BJ (cell line): ENCODE measurements at regions not wholly inside any gene's neighbourhood (a gene's known extent, or its start where the extent isn't known, plus 50 kb on each side); places are given as distances from the start of the nearest gene placed in this dataset.

Experiments used
- CTCF ChIA-PET: fragments of 350-600 bp; formaldehyde crosslinking; extraction: SDS; loops from one replicate; lab custom pipeline; 2021; ENCODE audit warnings: antibody characterized with exemption, inconsistent platforms; lab: Yijun Ruan, JAX
- POLR2A ChIA-PET: fragments of 300-600 bp; sonication (Branson Sonifier 250); formaldehyde crosslinking; extraction: SDS; loops from one replicate; lab custom pipeline; 2021; ENCODE audit warnings: antibody characterized with exemption; lab: Charles Lee
- DNase-seq: peaks from one replicate; pipeline ENCODE4 v3.0.0-alpha.2; 2011; ENCODE audit warnings: low read depth
- H3K27me3 ChIP-seq: 2 replicates; pipeline ENCODE4 v1.6.0; 2011; ENCODE audit warnings: low read length; ENCODE audit not compliant: control insufficient read depth, insufficient read depth
- H3K36me3 ChIP-seq: 2 replicates; pipeline ENCODE4 v1.5.1; 2011; ENCODE audit warnings: low read length; ENCODE audit not compliant: control insufficient read depth, insufficient read depth
- H3K4me3 ChIP-seq: 2 replicates; pipeline ENCODE4 v1.5.1; 2011; ENCODE audit warnings: low read depth, mild to moderate bottlenecking, control low read depth, low read length
- TF ChIP-seq, protein P1 (sequence below): IDR thresholded peaks from 2 replicates; pipeline ENCODE4 v1.5.1; 2011; ENCODE audit warnings: low read depth, mild to moderate bottlenecking, control low read depth, inconsistent platforms, low read length, moderate library complexity; ENCODE audit not compliant: insufficient read depth

DNA sequence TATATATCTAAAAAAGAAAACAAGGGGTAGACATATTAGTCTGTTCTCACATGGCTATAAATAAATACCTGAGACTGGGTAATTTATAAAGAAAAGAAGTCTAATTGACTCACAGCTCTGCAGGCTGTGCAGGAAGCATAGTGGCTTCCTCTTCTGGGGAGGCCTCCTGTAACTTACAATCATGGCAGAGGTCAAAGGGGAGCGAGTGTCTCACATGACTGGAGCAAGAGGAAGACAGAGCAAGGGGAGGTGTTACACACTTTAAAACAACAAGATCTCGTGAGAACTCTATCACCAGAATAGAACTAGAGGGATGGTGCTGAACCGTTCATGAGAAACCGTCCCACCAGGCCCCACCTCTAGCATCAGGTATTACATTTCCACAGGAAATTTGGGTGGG, 616.8 kb downstream of the TLE4 start:
- POLR2A ChIA-PET = no interaction called here
- TF ChIP-seq, protein P1, sequence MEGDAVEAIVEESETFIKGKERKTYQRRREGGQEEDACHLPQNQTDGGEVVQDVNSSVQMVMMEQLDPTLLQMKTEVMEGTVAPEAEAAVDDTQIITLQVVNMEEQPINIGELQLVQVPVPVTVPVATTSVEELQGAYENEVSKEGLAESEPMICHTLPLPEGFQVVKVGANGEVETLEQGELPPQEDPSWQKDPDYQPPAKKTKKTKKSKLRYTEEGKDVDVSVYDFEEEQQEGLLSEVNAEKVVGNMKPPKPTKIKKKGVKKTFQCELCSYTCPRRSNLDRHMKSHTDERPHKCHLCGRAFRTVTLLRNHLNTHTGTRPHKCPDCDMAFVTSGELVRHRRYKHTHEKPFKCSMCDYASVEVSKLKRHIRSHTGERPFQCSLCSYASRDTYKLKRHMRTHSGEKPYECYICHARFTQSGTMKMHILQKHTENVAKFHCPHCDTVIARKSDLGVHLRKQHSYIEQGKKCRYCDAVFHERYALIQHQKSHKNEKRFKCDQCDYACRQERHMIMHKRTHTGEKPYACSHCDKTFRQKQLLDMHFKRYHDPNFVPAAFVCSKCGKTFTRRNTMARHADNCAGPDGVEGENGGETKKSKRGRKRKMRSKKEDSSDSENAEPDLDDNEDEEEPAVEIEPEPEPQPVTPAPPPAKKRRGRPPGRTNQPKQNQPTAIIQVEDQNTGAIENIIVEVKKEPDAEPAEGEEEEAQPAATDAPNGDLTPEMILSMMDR = no peak
- DNase-seq = no peak

DNA sequence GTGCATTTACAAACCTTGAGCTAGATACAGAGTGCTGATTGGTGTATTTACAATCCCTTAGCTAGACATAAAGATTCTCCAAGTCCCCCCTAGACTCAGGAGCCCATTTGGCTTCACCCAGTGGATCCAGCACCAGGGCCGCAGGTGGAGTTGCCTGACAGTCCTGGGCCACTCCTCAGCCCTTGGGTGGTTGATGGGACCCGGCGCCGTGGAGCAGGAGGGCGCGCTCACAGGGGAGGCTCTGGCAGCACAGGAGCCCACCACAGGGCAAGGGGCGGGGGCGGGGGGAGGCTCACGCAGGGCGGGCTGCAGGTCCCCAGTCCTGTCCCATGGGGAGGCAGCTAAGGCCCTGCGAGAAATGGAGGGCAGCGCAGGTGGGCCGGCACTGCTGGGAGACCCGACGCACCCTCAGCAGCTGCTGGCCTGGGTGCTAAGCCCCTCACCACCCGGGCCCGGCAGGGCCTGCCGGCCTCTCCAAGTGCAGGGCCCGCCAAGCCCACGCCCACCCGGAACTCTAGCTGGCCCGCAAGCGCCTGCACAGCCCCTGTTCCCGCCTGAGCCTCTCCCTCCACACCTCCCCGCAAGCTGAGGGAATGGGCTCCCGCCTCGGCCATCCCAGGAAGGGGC, 613.5 kb downstream of the TLE4 start:
- no peak for DNase-seq
- no peak overlapping the region for H3K4me3 ChIP-seq
- POLR2A ChIA-PET = no interaction called here
- H3K36me3 ChIP-seq = no peaks in the 10 kb centered on the region
- CTCF ChIA-PET = interaction anchor here (1.4 kb wide), 1 partner anchor 10 kb away, joined by 3 read pairs; no protein-coding TSS in a partner anchor
- H3K27me3 ChIP-seq = no peaks in the 10 kb centered on the region
- TF ChIP-seq, protein P1 = no peak

More for the DNA sequence above, 616.8 kb downstream of the TLE4 start:
- H3K36me3 ChIP-seq = no peaks in the 10 kb centered on the region
- no peak overlapping the region for H3K4me3 ChIP-seq
- no peaks in the 10 kb centered on the region for H3K27me3 ChIP-seq
- CTCF ChIA-PET = no interaction called here

DNA sequence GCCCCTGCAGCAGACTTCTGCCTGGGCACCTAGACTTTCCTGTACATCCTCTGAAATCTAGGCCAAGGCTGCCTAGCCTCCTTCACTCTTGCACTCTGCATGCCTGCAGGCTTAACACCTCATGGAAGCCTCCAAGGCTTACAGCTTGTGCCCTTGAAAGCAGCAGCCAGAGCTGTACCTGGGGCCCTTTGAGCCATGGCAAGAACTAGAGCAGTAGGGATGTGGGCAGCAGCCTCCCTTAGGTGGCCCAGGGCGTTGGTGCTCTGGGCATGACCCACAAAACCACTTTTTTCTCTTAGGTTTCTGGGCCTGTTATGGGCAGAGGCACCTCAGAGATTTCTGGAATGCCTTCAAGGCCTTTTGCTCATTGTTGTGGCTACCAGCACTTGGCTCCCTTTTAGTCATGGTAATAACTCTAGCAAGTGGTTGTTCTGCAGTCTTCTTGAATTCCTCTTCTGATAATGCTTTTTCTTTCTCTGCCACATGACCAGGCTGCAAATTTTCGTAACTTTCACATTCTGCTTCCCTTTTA, 606.2 kb downstream of the TLE4 start:
- POLR2A ChIA-PET = no interaction called here
- Histone ChIP-seq H3K36me3 (no peaks in the 10 kb centered on the region), H3K27me3 (no peaks in the 10 kb centered on the region), H3K4me3 (no peak overlapping the region)
- no peak for DNase-seq
- TF ChIP-seq, protein P1 = no peak
- CTCF ChIA-PET = no interaction called here

DNA sequence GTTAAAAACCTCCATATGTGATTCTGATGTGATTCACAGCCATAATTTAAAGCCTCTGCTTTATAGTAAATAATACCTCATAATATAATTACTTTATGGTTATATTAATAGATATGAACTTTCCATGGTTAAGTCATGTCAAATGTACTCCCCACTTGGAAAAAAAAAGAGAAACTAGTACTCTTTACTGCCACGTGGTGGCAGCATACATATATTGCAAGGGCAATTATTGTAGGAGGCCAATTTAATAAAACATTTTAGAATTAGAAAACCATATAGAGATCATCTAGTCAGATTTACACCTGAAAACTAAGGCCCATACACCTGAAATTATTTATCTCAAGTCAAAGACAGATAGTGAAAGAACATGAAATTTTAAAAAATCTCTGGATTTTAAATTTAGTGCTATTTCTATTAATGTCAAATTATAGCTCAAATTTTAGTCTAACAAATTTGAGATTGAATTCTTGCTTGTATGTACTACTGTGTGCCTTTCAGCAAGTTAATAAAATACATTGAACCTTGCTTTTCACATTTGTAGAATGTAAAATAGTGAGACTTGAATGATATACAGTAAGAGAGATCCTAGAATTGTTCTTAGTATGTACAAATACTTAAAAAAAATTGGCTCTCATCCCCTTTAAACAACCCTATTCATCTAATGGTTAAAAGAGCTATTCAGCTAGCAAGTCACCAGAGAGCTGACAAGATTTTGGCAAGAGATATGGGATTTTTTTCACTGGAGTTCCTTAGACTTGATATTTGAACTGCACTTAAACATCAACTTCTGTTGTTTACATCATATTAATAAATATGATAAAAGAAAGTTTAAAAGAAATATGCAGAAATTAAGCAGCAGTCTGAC, 603.8 kb downstream of the TLE4 start:
- ChIA-PET CTCF (interaction anchor here (0.6 to 1.8 kb wide), 9 partner anchors 8 to 1727 kb away, joined by 3 to 8 read pairs (median 3); no protein-coding TSS in a partner anchor), POLR2A (no interaction called here)
- Histone ChIP-seq H3K4me3 (no peak overlapping the region), H3K36me3 (no peaks in the 10 kb centered on the region), H3K27me3 (no peaks in the 10 kb centered on the region)
- DNase-seq = no peak
- TF ChIP-seq, protein P1 = peak; percentile 70

DNA sequence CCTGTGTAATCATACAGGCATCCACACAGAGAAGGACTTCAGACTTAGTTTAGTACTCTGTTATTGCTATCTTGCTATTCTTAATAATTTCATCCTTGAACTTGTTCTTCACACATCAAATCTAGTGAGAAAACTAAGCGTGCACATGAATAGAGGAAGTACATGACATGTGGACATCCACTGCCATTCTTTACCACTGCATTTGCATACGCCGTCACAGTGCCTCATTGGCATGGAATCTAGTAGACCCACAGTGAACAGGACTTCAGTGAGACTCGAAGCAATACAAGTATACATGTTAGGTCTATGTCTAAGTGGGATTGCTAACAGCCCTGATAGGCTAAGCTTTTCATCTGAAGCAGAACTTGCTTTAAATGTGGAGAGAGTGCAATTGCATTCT, 592.1 kb downstream of the TLE4 start:
- DNase-seq = no peak
- ChIA-PET POLR2A (no interaction called here), CTCF (interaction anchor here (3.0 kb wide), 1 partner anchor 11 kb away, joined by 8 read pairs; no protein-coding TSS in a partner anchor)
- Histone ChIP-seq H3K36me3 (no peaks in the 10 kb centered on the region), H3K4me3 (no peak overlapping the region), H3K27me3 (no peaks in the 10 kb centered on the region)
- TF ChIP-seq, protein P1 = no peak
